Type B pancreatic cell (in vitro differentiated cells): ENCODE measurements at regions not wholly inside any gene's neighbourhood (a gene's known extent, or its start where the extent isn't known, plus 50 kb on each side); places are given as distances from the start of the nearest gene placed in this dataset.

Experiments
- DNase-seq: peaks from one replicate; pipeline ENCODE4 v3.0.0; 2021; ENCODE audit warnings: mixed read lengths; ENCODE audit not compliant: unreplicated experiment; ENCODE audit errors: extremely low spot score
- H3K27ac Mint-ChIP-seq: 2 replicates; pipeline ENCODE4 v1.8.0; 2021; ENCODE audit warnings: mild to moderate bottlenecking, mixed read lengths
- H3K27me3 Mint-ChIP-seq: 2 replicates; pipeline ENCODE4 v1.8.0; 2021; ENCODE audit warnings: mixed read lengths
- H3K36me3 Mint-ChIP-seq: 2 replicates; pipeline ENCODE4 v1.8.0; 2021; ENCODE audit warnings: mixed read lengths
- H3K4me1 Mint-ChIP-seq: one replicate; pipeline ENCODE4 v1.8.0; 2021; ENCODE audit warnings: mixed read lengths; ENCODE audit not compliant: unreplicated experiment
- H3K4me3 Mint-ChIP-seq: 2 replicates; pipeline ENCODE4 v1.8.0; 2021; ENCODE audit warnings: mild to moderate bottlenecking, mixed read lengths
- H3K9me3 Mint-ChIP-seq: 2 replicates; pipeline ENCODE4 v1.8.0; 2021; ENCODE audit warnings: mixed read lengths
- TF ChIP-seq, protein P1 (sequence below): fragments of 200-600 bp; sonication (generic); conservative IDR thresholded peaks from 2 replicates; pipeline ENCODE4 v1.5.0; 2021; ENCODE audit warnings: antibody characterized with exemption, mild to moderate bottlenecking

DNA sequence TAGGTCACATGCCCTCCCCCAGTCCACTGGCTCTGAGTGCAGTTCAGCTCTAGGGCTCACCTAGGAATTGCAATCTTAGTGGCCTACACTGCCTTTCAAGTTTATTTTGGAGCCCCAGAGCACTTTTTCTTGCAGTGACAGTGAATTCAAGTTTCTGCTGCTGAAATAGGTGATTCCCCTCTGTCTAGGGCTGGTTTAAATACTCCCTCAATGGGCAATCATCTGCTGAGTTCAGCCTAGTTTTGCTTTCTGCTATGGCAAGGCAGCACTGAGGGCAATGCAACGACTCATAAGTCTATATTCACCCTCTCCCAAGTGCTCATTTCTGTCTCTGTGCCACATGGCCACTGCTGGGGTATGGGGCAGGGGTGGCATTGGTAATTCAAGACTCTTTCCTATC lies 472.6 kb upstream of the RGS18 start:
- Mint-ChIP-seq H3K36me3 (no peaks in the 10 kb centered on the region), H3K4me3 (no peak overlapping the region), H3K9me3 (no peaks in the 10 kb centered on the region), H3K27ac (no peak overlapping the region), H3K4me1 (no peaks in the 10 kb centered on the region), H3K27me3 (no peaks in the 10 kb centered on the region)
- no peak for DNase-seq
- TF ChIP-seq, protein P1, sequence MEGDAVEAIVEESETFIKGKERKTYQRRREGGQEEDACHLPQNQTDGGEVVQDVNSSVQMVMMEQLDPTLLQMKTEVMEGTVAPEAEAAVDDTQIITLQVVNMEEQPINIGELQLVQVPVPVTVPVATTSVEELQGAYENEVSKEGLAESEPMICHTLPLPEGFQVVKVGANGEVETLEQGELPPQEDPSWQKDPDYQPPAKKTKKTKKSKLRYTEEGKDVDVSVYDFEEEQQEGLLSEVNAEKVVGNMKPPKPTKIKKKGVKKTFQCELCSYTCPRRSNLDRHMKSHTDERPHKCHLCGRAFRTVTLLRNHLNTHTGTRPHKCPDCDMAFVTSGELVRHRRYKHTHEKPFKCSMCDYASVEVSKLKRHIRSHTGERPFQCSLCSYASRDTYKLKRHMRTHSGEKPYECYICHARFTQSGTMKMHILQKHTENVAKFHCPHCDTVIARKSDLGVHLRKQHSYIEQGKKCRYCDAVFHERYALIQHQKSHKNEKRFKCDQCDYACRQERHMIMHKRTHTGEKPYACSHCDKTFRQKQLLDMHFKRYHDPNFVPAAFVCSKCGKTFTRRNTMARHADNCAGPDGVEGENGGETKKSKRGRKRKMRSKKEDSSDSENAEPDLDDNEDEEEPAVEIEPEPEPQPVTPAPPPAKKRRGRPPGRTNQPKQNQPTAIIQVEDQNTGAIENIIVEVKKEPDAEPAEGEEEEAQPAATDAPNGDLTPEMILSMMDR = no peak

DNA sequence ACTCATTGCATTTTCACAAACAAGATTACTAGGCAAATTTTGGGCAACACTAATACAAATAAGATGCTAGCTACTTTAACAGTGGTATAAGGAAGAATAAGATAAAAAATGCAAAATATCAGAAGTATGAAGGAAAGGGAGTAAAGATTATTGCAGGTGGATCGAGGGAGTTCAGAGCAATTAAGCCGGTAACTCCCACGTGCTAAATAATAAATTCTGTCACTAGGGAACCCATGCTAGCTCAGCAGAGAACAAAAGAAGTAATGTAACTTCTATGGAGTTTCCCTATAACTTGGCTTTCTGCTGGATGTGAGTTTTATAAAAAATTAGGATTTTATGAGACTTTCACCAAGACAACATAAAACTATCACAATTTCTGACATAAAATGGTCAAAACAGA lies 470.5 kb upstream of the RGS18 start:
- H3K36me3 Mint-ChIP-seq = no peaks in the 10 kb centered on the region
- no peak overlapping the region for H3K4me3 Mint-ChIP-seq
- no peak overlapping the region for H3K27ac Mint-ChIP-seq
- no peak for DNase-seq
- no peaks in the 10 kb centered on the region for H3K27me3 Mint-ChIP-seq
- TF ChIP-seq, protein P1 = no peak
- no peaks in the 10 kb centered on the region for H3K4me1 Mint-ChIP-seq
- H3K9me3 Mint-ChIP-seq = no peaks in the 10 kb centered on the region

- Mint-ChIP-seq H3K9me3 (no peaks in the 10 kb centered on the region), H3K27ac (no peak overlapping the region), H3K36me3 (no peaks in the 10 kb centered on the region), H3K27me3 (no peaks in the 10 kb centered on the region), H3K4me1 (peaks cover 1% of the 10 kb centered on the region), H3K4me3 (no peak overlapping the region)
- DNase-seq = no peak
- TF ChIP-seq, protein P1 = no peak
Measured at GRCh38 chr1:191690931-191691330, 467.3 kb upstream of the RGS18 start.

- TF ChIP-seq, protein P1 = no peak
- no peaks in the 10 kb centered on the region for H3K36me3 Mint-ChIP-seq
- no peak overlapping the region for H3K4me3 Mint-ChIP-seq
- H3K27ac Mint-ChIP-seq = no peak overlapping the region
- peaks cover 7% of the 10 kb centered on the region for H3K4me1 Mint-ChIP-seq
- DNase-seq = no peak
- H3K9me3 Mint-ChIP-seq = no peaks in the 10 kb centered on the region
- no peaks in the 10 kb centered on the region for H3K27me3 Mint-ChIP-seq
Measured at GRCh38 chr1:191693797-191694196, 464.5 kb upstream of the RGS18 start.

DNA sequence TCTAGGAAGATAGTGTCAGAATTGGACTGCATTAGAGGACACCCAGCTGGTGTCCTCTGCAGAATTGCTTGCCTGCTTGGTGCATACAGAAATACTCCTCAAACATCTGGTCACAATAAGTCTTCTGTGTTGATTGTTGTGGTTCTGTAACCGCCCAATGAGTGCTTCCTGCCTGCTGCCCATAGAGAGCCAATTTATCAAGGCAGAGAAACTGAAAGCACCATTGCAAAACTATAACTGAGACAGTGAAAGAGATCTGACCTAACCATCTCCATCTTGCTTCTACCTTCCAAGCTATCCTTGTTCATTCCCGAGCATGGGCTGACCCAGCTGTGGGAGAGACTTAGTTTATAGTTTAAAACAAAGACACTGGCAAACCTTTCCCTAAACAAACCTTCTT lies 462.4 kb upstream of the RGS18 start:
- H3K4me1 Mint-ChIP-seq = peaks cover 7% of the 10 kb centered on the region
- H3K4me3 Mint-ChIP-seq = no peak overlapping the region
- no peaks in the 10 kb centered on the region for H3K27me3 Mint-ChIP-seq
- H3K9me3 Mint-ChIP-seq = no peaks in the 10 kb centered on the region
- DNase-seq = no peak
- TF ChIP-seq, protein P1 = no peak
- no peaks in the 10 kb centered on the region for H3K36me3 Mint-ChIP-seq
- no peak overlapping the region for H3K27ac Mint-ChIP-seq

- Mint-ChIP-seq H3K9me3 (no peaks in the 10 kb centered on the region), H3K4me1 (peaks cover 7% of the 10 kb centered on the region), H3K27me3 (no peaks in the 10 kb centered on the region), H3K36me3 (no peaks in the 10 kb centered on the region), H3K27ac (no peak overlapping the region), H3K4me3 (no peak overlapping the region)
- TF ChIP-seq, protein P1 = no peak
- DNase-seq = no peak
Measured at GRCh38 chr1:191696354-191696753, 461.9 kb upstream of the RGS18 start.
